ENCODE measurements at regions not wholly inside any gene's neighbourhood (a gene's known extent, or its start where the extent isn't known, plus 50 kb on each side); places are given as distances from the start of the nearest gene placed in this dataset.

DNA sequence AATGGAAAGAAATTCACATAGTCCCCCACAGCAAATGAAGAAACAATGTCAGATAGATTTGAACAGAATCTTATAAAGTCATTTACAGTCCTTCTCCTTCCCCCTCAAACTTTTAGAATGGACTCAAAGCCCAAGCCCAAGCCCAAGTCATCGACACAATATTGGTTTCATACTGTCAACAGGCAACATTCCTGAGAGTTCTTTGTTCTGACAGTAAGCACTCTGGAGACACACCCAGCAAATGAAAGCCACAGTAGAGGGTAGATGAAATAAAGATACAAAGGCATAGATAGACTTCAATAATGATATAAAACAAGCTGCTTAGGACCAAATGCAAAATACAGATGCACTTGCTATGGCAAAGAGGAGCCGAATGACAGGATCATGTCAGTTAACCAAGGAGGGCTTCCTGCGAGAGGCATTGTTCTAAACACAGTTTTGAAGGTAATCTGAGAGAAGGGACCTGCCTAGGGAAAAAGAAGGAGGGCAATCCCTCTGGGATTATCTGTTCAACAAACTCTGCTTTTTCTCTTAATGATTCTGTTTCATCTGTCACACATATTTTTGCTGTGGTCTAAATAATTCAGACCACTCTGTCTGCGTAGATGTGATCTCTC lies 97.1 kb upstream of the MAP4K3 start:
- DNase-seq (ENCODE audit: low read depth in 1 of 2, low spot score in 1 of 2), result no peak

DNA sequence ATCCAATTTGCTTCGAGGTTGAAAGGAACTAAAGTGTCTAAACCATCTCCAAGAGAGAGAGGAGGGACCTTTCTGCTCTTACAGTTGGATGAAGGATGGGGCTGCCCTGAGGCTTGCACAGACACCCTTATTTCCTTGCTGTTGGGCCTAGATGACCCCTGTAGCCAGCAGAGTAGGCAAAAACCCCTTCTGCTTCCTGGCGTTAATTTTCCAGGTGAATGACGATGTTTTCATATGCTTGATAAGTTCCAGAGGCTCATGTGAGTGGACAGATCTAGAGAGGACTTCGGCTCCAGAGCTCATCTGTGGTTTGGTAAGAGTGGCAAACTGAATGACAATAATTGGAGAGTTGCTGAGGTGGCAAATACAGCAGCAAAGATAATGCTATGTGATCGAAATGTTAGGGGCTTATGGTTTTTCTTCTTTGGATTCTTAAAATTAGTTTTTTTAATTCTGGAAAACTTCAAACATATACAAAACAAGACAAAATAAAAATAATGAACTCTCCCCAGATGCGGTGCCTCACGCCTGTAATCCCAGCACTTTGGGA lies 98.6 kb upstream of the MAP4K3 start:
- no peak for DNase-seq (ENCODE audit: low read depth in 1 of 2, low spot score in 1 of 2)

DNA sequence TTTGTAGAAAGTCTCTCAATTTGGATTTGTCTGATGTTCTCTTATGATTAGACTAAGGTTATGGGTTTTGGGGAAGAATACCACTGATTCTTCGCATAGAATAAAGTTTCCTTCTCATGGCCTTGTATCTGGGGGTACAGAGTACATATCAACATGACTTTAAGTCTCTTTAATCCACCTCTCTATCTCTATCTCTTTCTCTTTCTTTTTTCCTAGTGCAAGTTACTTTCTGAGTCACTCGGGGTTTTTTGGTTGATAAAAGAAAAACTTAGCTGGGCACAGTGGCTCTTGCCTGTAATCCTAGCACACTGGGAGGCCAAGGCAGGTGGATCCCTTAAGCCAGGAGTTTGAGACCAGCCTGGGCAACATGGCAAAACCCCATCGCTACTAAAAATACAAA lies 100.1 kb upstream of the MAP4K3 start:
- no peak for DNase-seq (ENCODE audit: low read depth in 1 of 2, low spot score in 1 of 2)

DNA sequence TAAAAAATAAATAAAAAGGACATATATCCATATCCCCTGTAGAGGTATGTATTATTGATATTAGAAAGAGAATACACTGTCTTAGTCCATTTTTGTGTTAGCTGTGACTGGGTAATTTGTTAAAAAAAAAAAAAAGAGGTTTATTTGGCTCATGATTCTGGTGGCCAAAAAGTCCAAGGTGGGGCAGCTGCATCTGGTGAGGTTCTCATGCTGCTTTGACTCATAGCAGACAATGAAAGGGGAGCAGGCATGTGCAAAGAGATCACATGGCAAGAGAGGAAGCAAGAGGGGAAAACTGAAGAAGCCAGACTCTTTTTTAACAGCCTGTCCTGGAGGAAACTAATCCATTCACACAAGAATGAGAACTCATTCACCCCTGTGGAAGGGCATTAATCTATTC lies 101.6 kb upstream of the MAP4K3 start:
- no peak for DNase-seq (ENCODE audit: low read depth in 1 of 2, low spot score in 1 of 2)

DNA sequence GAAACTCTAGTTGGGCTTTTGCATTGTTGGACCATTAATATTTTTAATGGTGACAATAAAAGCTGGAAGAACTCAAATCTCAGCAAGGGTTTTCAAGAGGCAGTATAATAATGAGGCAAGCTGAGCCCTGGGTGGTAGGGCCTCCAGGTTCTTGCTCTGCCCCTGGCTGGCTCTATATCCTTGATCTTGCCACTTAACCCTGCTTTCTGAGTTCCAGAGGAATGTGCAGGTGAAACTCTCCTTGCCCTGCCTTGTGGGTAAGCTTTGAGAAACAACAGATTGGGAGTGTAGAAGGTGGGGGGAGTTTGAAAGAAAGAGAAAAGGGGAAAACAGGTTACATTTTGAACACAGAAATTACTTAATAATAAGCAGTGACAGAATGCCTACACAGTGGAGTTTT lies 103.3 kb upstream of the MAP4K3 start:
- DNase-seq (ENCODE audit: low read depth in 1 of 2, low spot score in 1 of 2), result no peak

DNA sequence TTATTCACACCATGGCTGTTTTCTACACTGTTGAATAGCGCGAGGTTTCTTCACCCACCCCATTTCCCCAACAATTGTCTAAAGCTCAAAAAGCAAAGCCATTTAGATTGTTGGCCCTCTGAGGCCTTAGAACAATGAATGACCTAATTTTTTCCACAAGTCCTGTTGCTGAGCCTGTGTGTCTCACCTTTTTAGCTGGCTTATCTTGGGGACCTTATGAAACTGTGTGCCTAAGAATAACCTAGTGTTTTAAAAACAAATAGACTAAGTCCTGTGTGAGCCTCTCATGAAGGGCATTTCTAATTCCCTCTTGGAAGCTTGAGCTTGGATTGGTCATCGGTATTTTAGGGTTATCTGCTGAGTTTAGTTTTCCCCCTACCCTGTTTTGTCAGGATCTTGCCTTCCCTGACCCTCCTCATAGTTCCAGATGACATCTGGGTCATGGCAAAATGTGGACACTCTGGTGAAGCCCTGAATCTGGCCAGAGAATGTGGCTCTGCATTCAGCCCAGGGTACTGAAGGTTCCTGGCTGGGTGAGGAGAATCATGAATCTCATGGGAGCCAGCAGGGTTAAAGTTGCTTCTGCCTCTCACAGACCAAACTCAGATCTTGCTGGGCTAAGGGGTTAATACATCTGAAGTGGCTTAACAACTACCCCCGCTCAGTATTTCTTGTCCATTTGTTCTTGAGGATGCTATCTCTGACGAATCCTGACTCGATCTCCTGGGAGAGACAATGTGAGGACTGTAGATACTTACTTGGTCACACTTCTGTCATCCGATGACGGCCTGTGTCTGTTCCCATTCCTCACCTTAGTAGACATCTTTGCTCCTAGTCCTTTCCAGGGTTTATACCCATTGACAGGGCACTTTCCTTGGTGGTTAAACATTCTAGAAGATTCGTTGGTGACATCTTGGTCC lies 104.2 kb upstream of the MAP4K3 start:
- no peak for DNase-seq (ENCODE audit: low read depth in 1 of 2, low spot score in 1 of 2)

DNA sequence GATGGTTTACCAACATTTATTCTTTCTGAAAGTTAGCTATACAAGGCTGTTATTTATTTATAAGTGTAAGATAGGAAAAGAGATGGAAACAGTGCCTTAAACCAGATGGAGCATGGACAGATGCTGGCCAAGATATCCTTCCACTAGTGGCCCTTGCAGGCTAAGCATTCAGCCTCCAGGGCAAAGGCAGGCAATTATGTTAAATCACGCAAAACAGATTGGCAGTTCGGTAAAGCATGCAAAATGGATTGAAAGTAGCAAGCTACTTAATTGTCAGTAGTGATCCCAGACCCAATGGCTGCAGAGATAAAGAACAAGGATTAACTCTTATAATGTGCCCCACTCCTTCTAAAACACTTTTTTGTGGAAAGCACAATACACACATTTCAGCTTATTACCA lies 105.4 kb upstream of the MAP4K3 start:
- DNase-seq (ENCODE audit: low read depth in 1 of 2, low spot score in 1 of 2), result no peak

DNA sequence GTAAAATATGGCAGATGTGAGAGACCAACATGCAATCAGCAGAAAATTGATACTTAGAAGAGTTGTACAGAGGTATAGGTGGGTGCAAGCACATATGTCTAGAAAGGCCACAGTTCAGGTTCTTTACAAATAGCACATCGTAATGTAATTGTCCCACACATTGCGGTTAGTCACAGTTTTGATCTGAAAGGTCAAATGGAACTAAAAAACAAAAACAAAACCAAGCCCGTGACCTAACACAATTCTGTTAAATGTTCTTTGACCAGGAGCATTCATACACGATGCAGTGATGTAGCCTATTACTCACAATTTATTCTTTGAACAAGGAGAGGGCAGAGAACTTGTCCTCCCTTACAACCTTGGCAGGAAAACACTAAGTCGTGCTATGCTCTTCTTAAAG lies 108.9 kb upstream of the MAP4K3 start:
- DNase-seq (ENCODE audit: low read depth in 1 of 2, low spot score in 1 of 2), result no peak

DNA sequence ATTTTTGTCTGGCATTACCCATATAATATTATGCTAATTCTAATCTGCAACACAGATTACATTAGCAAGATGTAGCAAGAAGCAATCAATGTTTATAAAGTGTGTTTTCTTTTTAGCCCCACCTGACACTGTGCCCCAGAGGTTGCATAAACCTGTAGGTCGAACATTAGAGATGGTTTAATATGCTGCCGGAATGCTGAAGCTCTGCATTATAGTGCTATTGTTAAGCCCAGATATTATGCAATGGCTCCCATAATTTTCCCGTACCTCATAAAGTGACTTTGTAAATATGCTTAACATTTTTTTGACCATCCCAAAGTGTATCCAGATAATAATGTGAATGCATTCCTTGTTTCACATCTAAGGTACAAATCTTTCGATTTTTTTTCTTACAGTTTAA lies 109.3 kb upstream of the MAP4K3 start:
- DNase-seq (ENCODE audit: low read depth in 1 of 2, low spot score in 1 of 2), result no peak

DNA sequence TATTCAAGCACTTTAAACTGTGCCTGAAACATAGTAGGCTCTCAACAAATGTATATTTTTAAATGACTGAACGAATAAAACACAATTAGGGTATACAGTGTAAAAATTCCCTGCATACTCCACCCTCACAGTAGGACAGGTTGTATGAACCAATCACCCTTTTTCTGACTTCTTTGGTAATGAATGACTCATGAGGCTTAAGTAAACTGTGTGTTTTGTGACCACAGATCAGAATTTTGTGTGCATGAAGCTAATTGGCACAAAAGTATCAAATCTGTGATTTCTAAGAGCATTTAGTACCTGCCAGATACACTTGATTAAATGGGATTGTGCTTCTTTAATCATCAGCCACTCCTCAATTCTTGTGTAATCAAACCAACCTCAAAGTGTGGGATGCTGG lies 109.9 kb upstream of the MAP4K3 start:
- DNase-seq (ENCODE audit: low read depth in 1 of 2, low spot score in 1 of 2), result no peak

DNA sequence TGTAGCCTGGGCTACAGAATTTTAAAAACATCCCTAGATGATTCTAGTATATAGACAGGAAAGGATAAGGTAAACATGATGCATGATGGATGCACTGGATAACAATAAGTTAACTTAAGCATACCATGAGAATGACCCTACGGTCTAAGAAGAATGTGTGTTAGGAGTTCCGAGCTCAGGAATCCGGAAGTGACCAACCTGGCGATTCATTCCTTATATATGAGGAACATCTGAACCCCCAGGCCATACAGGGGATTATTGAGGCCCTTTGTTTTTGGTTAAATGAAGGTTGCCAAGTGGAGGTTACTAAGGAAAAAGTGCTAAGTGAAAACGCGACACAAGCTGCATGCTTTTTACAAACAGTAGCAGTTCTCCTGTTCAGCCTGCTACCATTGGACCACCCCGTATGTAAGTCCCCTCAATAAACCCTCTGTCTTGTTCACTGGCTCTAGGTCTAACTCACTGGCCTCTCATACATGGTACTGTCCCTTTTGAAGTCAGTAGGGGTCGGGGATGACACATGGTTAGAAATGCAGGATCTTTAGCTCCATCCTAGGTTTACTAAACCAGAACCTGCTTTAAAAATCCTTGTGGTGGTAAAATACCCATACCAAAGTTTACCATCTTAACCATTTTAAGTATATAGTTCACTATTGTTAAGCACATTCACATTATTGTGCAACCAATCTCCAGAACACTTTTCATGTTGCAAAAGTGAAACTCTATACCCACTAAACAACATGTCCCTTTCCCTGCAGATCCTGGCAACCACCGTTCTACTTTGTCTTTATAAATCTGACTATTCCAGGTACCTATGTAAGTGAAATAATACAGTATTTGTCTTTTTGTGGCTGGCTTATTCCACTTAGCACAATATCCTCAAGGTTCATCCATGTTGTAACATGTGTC lies 111.0 kb upstream of the MAP4K3 start:
- DNase-seq (ENCODE audit: low read depth in 1 of 2, low spot score in 1 of 2), result no peak

DNA sequence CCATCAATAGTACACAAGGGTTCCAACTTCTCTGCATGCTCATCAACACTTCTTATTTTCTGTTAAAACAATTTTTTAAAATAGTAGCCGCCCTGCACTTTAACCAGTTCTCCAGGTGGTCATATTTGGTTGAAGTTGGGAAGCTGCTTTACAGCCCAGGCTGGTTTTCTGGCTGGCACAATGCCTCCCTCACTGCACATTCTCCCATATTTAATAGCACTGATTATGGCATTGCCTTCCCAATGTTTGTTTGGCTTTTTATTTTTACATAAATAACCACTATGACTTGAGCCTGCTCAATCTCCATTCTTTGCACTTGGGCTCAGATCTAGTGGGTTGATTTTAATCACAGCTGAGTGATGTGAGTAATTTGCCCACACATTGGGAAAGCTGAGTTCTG lies 111.9 kb upstream of the MAP4K3 start:
- DNase-seq (ENCODE audit: low read depth in 1 of 2, low spot score in 1 of 2), result no peak

DNA sequence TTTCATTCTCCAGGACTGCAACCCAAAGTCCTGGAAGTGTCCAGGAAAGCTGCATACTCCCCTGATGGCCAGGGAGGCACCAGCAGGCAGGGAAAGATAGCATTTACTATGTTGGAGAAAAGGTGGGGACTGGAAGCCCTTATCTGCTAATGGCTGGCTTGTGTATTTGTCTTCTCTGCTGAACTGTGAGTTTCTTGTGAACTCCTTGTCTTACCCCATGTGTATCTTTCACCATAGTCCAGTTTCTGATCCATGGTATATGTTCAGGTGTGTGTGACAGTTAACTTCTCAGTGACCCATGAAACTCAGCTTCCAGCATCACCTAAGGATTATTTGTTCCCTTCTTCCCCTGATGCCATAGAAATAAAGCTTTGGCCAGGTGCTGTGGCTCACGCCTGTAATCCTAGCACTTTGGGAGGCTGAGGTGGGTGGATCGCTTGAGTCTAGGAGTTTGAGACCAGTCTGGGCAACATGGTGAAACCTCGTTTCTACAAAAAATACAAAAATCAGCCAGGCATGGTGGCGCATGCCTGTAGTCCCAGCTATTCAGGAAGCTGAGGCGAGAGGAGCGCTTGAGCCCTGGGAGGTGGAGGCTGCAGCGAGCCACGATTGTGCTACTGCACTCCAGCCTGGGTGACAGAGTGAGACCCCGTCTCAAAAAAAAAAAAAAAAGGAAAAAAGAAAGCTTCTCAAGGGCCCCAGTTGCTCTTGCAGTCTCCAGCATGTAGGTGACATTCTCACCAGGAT lies 112.8 kb upstream of the MAP4K3 start:
- no peak for DNase-seq (ENCODE audit: low read depth in 1 of 2, low spot score in 1 of 2)

DNA sequence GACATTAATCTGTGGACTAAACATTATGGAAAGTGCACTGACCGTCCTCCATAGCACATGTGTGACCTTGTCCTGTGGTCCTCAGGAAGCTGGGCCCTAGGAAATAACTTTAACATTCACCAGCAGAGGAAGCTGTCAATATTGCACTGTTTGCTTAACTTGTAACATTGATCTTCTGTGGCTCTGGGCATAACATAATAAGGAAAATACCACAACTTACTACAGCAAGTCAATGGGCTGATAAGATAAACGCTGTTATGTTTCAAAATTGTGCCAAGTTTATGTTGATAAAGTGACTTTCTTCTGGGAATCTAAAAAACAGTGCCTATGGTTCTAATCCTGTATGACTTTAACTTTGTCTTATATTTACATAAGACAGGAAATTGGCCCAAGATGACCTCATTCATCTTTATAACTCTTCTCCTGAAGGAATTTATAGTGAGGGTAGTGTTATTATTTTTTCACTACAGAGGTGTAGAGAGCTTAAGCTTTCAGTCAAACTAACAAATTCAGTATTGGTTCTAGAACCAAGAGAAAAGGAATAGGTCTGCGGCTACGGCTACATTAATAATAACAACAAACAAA lies 113.7 kb upstream of the MAP4K3 start:
- DNase-seq (ENCODE audit: low read depth in 1 of 2, low spot score in 1 of 2), result no peak

DNA sequence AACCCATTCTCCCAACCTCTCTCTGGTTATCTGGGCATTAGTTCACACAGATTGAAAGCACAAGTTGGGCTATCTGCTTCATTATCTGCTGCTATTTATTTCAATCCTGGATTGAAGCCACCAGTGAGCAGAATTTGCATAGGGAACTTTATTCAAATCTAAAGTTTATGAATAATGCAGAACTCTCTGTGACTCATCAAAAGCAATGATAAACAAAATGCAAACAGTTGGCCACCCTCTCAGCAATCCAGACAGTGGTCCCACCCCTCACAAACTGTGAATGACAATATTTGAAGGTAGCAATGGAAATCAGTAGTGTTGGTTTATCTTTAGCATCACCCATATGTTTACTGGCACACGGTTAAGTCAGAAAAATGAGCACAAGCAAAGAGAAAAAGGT lies 106.8 kb upstream of the TMEM178A start:
- no peak for DNase-seq (ENCODE audit: low read depth in 1 of 2, low spot score in 1 of 2)

DNA sequence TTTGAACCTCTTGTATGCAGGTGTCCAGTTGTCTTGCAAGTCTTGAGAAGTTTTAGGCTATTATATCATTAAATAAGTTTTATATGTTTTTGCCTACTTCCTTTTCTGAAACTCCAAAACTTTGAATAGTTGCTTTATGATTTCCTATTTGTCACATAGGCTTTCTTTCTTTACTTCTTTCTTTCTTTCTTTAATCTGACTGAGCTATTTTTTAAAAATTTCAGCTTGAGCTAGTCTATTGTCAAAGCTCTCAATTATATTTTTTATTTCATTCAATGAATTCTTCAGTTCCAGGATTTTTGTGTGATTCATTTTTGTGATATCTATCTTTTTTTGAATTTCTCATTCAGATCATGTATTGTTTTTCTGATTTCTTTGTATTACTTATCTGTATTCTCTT lies 102.1 kb upstream of the TMEM178A start:
- DNase-seq (ENCODE audit: low read depth in 1 of 2, low spot score in 1 of 2), result no peak

DNA sequence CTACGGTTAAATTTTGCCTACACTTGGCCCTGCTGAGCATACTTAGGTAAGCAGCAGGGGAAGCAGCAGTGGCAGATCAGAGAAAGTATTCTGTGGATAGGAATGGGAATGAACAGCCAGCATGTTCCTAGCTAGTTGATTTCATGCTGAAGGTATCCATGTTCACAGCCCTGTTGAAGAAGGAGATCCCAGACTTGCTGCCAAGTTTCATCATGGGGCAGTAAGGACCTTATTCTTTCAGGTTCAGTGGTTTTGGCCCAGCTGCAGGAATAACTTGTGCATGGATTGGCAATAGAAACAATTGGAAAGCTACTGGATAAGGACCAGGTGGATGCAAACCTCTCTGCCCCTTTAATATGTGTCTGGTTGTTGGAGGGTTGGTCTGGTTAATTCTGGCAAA lies 98.2 kb upstream of the TMEM178A start:
- no peak for DNase-seq (ENCODE audit: low read depth in 1 of 2, low spot score in 1 of 2)

DNA sequence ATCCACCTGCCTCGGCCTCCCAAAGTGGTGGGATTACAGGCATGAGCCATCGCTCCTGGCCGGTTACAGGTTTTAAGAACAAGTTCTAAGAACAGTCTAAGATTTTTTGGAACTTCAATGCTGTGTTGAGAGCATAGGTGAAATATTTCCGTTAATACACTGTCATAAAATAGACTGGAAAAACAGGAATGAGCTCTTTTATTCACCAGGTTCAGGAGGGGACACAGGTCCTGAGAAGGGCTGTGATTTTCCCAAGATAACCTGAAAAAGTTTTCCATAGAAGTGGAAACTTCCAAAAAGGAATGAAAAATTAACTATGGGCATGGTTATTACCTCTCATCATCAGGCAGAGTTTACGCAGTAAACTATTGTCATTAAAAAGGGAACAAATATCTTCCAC lies 97.6 kb upstream of the TMEM178A start:
- no peak for DNase-seq (ENCODE audit: low read depth in 1 of 2, low spot score in 1 of 2)

DNA sequence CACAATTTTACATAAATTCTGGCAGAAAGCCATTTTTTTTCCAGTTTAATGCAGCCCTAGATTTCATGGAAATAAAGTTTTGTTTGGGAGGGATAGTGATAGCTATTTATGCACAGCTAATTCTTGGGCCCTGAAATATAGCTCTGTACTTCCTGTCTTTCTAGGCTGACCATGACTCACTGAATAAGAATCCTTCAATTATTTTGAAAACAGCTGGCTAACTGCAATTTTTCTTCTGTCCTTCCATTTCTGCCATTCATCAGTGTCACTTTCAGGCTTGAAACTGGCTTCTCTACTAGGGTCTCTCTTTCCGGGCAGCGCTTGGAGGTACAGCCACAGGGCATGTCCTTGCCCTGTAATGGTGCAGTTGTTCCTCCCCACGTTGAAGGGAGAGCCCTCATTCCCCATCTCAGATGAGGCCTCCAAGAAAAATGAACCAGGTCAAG lies 97.1 kb upstream of the TMEM178A start:
- no peak for DNase-seq (ENCODE audit: low read depth in 1 of 2, low spot score in 1 of 2)

DNA sequence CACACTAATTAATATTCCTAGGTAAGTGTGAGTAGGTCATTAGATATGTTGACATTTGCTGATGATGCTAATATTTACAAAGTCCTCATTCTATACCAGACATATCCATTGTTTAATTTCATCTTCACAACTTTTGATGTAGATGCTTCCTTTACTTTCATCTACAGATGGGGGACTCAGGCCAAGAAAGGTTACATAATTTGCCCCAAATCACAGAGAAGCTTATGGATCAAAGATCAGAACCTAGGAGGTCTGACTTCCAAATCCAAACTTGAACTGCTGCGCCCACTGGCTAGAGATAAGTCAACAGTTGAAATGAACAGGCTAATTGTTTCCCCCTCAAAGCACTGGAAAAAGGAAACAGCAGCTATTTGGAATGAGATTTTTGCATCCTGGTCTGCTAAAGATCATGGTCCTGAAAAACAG lies 95.6 kb upstream of the TMEM178A start:
- DNase-seq (ENCODE audit: low read depth in 1 of 2, low spot score in 1 of 2), result no peak
